Stimulated activated CD4-positive, alpha-beta T cell treated with anti-CD3 and anti-CD28 coated beads, TNF-alpha, amount 100 ng/mL, for 24 hours (primary cell): ENCODE measurements at regions not wholly inside any gene's neighbourhood (a gene's known extent, or its start where the extent isn't known, plus 50 kb on each side); places are given as distances from the start of the nearest gene placed in this dataset.
"Not testable (repeated sequence)": the region's sequence is repeated elsewhere in the genome, so short reads cannot be mapped to it uniquely, and the experiment has no call there.

Experiments used
- DNase-seq, 3 experiments: peaks; one replicate each; pipeline ENCODE4 v3.0.0-alpha.2; 2020; ENCODE audit warnings: low read depth in 3 of 3

DNA sequence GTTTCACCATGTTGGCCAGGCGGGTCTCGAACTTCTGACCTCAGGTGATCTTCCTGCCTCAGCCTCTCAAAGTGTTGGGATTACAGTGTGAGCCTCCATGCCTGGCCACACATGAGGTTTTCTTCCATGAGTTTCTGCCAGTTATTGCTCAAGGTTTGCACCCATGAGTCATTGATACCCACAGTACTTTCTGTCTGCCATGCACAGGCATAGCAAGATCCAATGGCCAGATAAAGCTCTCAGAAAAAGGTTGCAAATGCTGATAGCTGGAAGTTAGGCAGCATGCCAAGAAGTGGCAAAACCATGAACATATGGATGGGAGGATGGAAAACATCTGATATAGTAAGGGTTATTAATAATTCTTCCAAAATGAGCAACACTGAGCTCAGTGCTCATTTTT is 298.7 kb upstream of the NRG3 start:
- no peak for DNase-seq

DNA sequence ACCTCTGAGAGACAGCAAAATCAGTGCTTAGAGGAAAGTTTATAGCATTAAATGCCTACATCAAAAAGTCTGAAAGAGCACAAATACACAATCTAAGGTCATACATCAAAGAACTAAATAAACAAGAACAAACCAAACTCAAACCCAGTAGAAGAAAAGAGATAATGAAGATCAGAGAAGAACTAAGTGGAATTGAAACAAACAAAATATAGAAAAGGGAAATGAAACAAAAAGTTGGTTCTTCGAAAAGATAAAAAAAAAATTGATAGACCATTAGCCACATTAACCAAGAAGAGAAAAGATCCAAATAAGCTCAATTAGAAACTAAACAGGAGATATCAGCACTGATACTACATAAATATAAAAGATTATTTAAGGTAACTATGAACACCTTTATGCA is 280.0 kb upstream of the NRG3 start:
- no peak for DNase-seq

DNA sequence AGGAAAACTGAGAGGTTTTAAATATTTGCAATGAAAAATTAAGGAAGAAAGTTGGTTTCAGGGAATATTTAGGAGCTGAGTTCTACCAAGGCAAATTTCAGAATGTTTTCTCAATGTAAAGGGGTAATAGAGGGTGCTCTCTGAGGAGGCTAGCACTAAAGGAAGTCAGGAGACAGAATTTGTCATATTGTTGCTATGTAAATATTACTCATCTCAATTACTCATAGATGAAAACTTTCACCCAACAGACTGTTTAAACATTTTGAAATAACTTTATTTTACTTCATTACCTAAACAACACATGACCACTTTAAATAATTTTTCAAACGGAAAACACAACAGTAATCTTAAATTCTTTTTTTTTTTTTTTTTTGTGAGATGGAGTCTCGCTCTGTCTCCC is 274.8 kb upstream of the NRG3 start:
- no peak for DNase-seq

DNA sequence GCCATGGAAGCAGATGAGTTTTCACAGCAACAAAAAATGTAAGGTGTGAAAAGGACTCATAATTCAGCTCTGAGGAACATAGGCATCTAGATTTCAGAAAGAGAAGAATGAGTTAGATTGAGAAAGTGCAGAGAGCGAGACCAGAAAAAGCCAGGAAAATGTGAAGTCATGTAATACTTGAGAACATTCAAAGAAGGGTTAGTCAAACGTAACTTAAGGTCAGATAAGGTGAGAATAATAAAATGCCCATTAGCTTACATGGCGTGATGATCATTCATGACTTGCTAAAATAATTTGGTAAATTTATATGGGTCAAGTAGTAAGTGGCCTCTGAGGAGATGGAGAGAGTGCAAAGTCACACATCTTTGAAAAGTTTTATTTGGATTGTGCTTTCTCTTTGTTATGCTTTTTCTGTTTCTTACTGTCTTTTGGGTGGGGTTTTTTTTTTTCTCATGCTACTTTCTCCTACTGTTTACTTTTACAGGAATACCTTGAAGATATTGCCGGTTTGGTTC is 271.8 kb upstream of the NRG3 start:
- DNase-seq = no peak

DNA sequence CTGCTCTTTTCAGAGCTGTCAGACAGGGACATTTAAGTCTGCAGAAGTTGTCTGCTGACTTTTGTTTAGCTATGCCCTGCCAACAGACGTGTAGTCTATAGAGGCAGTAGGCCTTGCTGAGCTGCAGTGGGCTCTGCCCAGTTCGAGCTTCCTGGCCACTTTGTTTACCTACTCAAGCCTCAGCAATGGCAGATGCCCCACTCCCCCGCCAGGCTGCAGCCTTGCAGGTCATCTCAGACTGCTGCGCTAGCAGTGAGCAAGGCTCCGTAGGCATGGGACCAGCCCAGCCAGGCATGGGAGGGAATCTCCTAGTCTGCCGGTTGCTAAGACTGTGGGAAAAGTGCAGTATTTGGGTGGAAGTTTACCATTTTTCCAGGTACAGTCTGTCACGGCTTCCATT is 230.5 kb upstream of the NRG3 start:
- not testable (repeated sequence) for DNase-seq

DNA sequence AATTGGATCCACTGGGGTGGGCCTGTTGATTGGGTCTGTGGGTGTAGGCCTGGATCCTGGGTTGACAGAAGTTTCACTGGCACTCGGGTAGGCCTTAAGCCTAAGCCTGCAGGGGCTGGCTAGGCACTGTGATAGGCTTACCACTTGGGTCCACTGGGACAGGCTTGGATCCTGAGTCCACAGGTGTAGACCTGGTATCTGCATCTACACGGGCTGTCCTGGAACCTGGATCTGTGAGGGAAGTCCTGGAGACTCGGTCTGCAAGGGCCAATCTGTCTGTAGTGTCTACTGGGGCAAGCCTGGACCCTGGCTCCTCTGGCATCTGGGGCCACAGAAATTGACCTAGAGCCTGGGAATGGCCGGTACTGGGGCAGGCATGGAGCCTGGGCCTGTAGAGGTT is 219.0 kb upstream of the NRG3 start:
- no peak for DNase-seq

DNA sequence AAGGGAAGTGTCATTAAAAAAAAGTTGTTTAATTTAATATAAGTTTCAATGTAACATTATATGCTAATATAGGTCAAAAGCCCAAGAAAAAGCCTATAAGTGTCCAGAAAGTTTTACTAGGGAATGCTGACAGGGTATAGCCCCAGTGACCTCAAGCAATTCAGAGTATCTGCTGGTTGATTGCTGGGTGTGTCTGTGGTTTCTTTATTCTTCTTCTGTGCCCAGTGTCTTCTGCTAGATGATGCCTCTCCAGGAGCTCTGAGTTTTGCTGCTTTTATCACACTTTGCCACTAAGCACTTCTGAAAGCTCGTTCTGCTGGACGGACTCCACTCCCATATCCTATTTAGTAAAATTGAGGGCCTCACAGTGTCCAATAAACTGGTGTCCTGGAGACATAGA is 212.2 kb upstream of the NRG3 start:
- no peak for DNase-seq

DNA sequence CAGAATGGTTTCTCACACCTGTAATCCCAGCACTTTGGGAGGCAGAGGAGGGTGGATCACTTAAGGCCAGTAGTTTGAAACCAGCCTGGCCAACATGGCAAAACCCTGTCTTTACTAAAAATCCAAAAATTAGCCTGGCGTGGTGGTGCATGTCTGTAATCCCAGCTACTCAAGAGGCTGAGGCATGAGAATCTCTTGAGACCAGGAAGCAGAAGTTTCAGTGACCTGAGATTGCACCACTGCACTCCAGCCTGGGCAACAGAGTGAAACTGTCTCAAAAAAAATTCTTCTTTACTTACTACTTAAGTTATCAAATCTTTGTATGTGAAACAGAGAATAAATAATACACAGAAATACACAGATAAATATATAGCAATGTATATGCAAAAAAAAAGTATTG is 210.2 kb upstream of the NRG3 start:
- not testable (repeated sequence) for DNase-seq

DNA sequence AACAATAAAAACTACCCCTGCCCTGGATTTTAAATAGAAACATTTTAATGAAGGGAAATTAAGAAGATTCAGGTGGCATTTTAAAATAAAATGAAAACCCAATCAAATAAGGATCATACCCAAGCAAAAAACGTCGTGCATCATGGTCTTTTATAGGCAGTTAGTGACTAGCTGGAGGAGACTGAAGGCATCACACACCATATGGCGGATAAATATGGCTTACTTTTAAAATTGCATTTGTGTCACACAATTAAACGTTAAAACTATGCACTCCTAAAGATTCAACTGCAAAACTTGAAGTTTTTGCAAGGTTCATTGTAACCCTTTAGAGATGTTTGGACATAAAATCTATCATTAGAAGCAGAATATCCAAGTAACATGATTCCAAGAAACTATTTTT is 200.1 kb upstream of the NRG3 start:
- no peak for DNase-seq

DNA sequence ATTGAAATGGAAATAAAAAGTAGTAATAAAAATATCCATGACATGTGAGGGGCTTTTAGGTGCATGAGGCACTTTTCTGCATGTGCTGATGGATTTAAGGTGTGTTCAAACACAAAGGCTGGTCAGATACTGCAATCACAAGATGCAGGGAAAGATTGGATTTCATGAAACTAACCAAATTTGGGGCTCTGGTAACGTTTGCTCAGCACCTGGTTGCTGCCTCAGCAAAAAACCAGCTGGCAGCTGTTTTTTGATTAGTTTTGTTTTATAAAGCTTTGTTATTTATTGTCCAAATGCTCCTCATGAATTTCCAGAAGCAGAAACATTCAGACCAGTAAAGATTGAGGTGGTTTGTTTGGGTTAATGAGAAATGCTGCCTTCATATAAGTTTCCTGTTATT is 195.7 kb upstream of the NRG3 start:
- no peak for DNase-seq

DNA sequence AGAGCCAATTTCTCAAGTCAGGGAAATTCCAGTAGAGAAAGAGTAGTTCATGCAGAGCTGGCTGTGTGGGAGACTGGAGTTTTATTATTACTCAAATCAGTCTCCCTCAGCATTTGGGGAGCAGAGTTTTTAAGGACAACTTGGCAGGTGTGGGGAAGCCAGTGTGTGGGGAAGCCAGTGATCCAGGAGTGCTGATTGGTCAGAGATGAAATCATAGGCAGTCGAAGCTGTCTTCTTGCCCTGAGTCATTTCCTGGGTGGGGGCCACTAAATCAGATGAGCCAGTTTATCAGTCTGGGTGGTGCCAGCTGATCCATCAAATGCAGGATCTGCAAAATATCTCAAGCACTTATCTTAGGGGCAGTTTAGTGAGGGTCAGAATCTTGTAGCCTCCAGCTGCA is 194.6 kb upstream of the NRG3 start:
- DNase-seq = no peak

DNA sequence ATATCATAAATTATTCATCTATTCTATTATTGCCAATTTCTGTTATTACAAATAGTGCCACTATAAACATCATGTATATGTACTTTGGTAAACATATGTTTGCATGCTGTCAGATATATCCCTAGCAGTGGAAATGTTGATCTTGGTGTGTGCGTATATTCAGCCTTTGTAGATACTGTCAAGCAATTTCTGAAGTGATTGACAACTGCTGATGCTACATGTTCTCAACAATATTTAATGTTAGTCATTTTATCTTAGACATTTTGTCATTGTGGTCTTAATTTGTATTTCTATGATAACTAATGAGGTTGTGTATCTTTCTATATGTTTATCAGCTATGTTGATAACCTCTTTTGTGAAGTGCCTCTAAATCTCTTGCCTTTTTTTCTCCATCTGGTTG is 186.5 kb upstream of the NRG3 start:
- no peak for DNase-seq

DNA sequence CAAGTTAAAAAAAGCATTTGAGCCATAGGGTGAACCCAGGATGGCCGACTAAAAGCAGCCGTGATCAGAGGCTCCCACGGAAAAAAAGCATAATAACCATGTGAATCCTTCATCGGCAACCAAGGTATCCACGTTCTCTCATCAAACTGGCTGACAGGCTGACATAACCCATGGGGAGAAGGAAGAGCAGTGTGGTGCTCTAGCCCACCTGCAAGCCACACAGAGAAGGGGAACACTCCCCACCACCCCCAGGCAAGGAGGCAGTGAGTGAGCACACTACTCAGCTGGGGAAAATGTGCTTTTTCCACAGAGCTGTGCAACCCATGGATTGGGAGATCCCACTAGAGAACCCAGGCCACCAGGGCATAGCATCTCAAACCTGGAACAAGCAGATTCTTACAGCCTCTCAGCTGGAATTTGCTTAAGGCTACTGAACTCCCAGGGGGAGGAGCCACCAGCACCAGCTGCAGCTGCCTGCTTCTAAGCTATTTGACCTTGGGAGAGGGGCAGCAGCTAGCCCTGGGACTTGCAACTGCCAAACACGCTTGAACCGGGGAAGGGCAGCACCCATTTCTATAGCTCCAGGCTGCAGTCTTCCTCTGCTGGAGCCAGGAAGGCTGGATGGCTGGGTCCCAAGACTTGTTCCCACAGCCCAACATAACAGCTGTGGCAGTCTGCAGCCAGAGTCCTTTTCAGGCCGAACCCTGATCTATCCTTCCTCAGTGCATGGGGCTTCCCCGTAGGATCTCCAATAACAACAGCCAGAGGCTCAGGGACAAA is 178.2 kb upstream of the NRG3 start:
- no peak for DNase-seq

DNA sequence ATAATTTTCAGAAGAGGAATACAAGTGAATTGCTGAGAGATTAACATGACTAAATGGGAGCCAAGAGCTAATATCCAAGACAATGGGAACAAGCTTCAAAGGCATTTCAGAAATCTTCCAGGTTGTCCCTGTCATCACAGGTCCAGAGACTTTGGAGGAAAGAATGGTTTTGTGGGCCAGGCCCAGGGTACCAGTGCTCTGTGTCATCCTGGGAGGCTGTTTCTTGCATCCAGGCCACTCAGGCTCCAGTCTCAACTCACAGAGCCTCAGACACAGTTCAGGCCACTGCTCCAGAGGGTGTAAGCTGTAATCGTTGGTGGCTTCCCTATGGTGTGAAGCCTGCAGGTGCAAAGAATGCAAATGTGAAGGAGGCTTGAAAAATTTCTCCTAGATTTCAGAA is 170.4 kb upstream of the NRG3 start:
- DNase-seq = no peak

DNA sequence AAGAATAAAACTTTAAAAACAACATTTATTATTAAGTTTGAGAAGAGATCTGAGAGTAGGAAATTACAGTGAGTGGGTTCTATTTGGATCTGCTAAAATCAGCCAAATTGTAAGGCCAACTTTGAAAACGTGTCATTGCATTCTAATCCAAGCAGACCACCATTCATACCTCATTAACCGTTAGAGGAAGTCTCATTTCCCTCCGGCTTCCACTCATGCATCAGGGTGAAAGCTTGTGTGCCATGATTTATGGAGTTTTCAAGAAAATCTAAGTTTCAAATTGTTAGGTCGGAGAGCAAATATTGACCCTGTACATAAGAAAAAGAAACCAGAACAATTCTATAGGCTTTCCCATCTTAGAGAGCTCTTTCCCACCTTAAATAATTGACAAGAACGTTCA is 166.6 kb upstream of the NRG3 start:
- no peak for DNase-seq

DNA sequence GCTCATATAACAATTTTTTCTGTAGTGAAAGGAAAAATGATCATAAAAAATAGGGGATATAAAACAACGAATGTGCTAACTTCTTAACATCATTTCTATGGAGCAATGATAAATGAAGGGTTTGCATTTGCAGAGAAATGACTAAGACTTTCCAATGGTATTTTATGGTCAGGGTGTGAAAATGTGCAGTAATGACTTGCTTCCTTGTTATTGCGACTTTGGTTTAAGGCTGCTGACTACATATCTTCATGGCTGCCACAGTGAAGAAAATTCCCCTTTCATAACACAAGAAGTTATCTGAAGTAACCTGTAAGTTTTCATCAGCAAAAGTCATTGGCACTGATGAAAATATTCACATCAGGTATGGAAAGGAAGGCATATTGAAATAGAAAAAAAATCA is 166.1 kb upstream of the NRG3 start:
- no peak for DNase-seq

DNA sequence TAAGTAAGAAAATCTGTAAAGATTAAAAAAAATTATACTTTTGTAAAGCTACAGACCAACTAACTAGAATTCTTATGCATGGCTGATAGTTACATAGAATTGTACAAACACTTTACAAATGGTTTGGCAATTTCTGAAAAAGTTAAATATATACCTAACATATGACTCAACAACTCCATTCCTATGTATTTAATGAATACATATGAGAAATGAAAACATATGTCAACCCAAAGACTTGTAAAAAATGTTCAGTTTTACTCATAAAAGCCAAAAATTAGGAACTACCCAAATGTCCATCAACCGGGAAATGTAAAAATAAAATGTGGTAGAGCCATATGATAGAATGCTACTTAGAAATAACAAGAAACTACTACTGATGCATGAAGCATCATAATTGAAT is 152.6 kb upstream of the NRG3 start:
- no peak for DNase-seq

DNA sequence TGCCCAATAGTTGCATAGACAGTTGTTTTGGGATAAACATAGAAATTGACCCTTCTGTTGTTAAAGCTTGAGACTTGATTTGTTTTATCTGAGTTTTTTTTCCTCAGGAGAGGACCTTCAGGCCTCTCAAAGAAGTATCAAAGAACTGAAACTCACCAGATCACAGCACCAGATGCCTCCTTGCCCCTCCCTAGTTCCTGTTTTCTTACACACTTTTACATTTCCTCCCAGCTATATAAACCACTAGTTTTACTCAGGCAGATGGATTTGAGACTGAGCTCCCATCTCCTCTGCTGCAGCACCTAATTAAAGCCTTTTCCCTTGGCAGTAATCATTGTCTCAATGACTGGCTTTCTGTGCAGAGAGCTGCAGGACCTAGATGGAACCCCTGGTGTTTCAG is 150.6 kb upstream of the NRG3 start:
- DNase-seq = no peak

DNA sequence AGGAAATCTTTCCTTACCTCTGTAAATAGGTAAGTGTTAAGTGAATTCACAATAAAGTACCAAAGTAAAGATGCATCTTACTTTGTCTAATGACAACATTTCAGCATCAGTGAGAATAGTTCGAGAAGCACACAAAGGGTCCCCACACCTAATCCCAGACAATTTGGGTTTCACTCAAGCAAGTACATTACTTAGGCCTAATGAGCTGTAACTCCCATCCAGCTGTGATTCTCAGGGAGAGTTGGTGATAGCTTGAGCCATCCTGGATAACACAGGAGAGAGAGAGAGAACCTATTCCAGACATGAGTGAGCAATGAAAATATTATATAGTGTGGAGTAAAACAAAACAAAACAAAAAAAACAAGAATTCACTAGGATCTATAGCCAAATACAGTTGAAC is 149.1 kb upstream of the NRG3 start:
- no peak for DNase-seq

DNA sequence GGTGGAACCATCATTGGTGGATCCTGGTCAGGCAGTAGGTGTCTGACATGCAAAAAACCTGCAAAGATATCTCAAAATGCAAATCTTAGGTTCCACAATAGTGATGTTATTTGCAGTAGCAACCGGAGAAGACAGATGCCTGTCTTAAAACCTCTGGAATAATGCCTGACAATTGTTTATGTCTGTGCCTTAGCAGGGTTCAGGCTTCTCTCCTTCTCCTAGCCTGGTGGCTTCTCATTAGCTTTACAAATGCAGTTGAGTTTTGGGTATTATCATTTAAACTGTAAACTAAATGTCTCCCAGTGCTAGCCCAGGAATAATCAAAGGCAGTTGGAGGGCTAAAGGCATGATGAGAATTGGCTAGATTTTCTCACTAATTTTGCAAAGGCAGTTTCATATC is 146.3 kb upstream of the NRG3 start:
- no peak for DNase-seq

DNA sequence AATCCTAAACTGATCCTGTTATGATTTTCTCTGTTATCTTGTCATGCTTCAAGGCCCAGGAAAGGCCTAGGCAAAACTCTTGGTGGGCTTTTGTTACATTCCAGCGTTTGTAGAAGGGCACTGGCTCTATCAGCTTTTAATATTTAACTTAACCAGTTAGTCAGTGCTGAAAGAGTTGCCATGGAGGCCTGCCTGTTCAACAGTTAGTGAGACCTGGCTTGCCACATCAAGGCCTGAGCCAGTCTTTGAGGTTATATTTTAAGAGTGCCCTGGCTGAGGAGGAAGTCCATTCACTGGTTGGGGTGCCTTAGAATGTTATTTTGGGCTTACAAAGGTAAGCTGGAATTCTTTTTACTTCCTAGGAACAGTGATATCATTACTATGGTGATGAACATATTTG is 144.1 kb upstream of the NRG3 start:
- no peak for DNase-seq

DNA sequence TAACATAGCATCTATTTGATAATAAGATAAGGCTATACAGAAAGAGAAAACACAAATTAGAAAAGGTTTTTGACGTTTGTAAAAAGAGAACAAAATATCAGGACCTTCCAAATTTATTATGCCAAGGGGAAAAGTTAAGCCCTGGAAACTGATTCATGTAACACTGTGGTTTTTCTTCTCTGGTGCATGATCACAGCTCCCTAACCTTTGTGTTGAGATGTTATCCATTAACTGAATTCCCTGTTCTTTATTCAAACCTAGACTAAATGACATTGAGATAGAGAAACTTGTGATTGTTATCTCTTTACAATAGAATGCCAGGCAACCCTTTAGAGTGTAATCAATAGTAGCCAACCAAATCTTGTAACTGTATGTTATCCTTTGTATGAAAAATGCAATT is 141.5 kb upstream of the NRG3 start:
- no peak for DNase-seq

DNA sequence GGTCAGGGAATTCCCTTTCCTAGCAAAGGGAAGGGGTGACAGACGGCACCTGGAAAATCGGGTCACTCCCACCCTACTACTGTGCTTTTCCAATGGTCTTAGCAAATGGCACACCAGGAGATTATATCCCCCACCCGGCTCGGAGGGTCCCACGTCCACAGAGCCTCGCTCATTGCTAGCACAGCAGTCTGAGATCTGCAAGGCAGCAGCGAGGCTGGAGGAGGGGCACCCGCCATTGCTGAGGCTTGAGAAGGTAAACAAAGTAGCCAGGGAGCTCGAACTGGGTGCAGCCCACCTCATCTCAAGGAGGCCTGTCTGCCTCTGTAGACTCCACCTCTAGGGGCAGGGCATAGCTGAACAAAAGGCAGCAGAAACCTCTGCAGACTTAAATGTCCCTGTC is 139.8 kb upstream of the NRG3 start:
- not testable (repeated sequence) for DNase-seq

DNA sequence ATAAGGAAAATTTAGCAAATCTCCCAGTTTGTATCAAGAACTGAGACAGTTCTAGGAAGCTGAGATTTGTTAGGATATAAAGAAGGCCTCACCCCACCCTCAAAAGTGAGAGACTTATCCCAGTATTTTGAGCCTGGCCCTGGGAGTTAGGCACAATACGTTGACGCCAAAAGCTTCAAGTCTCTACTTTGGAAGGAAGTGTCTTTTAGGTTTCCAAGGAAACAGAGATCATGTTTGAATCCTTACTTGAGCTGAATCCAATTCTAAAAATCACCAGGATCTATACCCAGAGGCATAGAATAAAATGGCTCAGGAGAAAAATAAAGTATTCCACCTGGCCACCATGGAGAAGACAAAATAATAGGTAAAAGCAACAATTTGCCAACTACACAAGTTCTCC is 115.9 kb upstream of the NRG3 start:
- no peak for DNase-seq
